ENCODE measurements at regions not wholly inside any gene's neighbourhood (a gene's known extent, or its start where the extent isn't known, plus 50 kb on each side); places are given as distances from the start of the nearest gene placed in this dataset.

DNA sequence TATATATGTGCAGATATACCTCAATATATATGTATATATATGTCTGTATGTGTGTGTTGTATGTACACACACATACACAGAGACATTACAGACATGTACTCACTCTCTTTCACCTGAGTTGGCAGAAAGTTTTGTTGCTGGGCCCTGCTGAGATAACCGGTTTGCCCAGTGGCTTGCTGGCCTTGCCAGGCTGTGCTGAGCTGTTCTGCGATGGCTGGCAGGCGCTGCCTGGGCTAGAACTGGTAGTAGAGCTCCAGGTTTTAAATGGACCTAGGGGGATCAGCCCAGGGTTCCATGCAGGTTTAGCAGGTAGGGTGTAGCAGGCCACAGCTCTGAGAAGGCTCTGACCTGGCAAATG lies 394.3 kb downstream of the GADD45G start (continued):
- TF ChIP-seq KDM5A (IDR thresholded peaks at IDR 0.05; ENCODE audit: low read length) (no peak), SIN3A (conservative IDR thresholded peaks at IDR 0.05 in 1 of 2, IDR thresholded peaks at IDR 0.05 in 1 of 2; ENCODE audit: low read depth in 1 of 2, low read length in 2 of 2) (no peak), RFX5 (IDR thresholded peaks at IDR 0.05; ENCODE audit: borderline replicate concordance, low read depth, low read length) (no peak)

All from H1 (cell line).